ENCODE measurements at regions not wholly inside any gene's neighbourhood (a gene's known extent, or its start where the extent isn't known, plus 50 kb on each side); places are given as distances from the start of the nearest gene placed in this dataset.

DNA sequence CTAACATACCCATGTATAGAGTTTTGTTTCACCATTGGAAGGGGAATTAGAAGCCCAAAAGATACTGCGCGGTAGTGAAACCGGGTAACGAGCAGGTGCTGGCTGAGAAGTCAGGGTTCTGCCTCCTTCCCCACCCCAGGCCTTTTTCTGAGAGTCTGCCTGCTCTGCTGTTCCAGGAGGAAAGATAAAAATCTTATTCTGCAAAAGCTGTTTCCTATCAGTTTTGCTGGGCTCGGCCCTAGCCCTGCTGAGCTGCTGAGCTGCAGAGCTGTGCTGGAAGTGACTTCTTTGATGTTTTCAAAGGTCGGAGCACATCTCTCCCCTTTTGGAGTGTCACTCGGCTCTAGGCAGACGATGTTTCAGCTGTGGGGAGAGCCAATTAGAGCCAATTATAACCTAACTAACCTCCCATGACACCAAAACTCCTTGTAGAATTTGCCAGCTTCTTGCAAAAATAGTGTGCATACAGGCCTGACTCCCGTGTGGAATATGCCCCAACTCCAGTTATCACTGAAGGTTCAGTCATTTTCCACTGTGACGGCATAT lies 59.4 kb downstream of the SPATA19 start:
- POLR2A ChIA-PET, result no interaction called here
- DNase-seq (ENCODE audit: extremely low read depth in 1 of 4, low spot score in 3 of 4), result no peak
- H3K27ac ChIP-seq (ENCODE audit: extremely low read depth, low read depth, low read length), result no peak overlapping the region
- peaks cover 0 to 4% of the 10 kb centered on the region in 2 experiments; a peak in 1 of 5 replicates for H3K4me1 ChIP-seq (replicated peaks in 1 of 2; ENCODE audit: control insufficient read depth in 2 of 2, insufficient read depth in 2 of 2, low read length in 2 of 2)
- no peaks in the 10 kb centered on the region for H4K20me1 ChIP-seq (replicated peaks; ENCODE audit: control insufficient read depth, insufficient read depth, low read length)
- intact Hi-C loops (cut with micrococcal nuclease), result no loop called here
- H3K36me3 ChIP-seq (ENCODE audit: control insufficient read depth, insufficient read depth, low read length), result no peaks in the 10 kb centered on the region
- no peaks in the 10 kb centered on the region for H3K9me3 ChIP-seq (replicated peaks; ENCODE audit: control insufficient read depth, insufficient read depth, low read depth, low read length)
- TF ChIP-seq, protein P1, sequence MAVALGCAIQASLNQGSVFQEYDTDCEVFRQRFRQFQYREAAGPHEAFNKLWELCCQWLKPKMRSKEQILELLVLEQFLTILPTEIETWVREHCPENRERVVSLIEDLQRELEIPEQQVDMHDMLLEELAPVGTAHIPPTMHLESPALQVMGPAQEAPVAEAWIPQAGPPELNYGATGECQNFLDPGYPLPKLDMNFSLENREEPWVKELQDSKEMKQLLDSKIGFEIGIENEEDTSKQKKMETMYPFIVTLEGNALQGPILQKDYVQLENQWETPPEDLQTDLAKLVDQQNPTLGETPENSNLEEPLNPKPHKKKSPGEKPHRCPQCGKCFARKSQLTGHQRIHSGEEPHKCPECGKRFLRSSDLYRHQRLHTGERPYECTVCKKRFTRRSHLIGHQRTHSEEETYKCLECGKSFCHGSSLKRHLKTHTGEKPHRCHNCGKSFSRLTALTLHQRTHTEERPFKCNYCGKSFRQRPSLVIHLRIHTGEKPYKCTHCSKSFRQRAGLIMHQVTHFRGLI (CRISPR knock-in tag; IDR thresholded peaks at IDR 0.05), result no peak
- TF ChIP-seq PRMT5 (CRISPR knock-in tag; IDR thresholded peaks at IDR 0.05), result no peak
- no peak for TF ChIP-seq RBBP5 (IDR thresholded peaks at IDR 0.05; ENCODE audit: borderline replicate concordance, insufficient read depth, low read length, poor library complexity, severe bottlenecking)
- no peak for TF ChIP-seq GTF2A2 (tag; IDR thresholded peaks at IDR 0.05)
- no peak for TF ChIP-seq EHMT2 (IDR thresholded peaks at IDR 0.05)
- no peak for TF ChIP-seq ZFX (CRISPR knock-in tag; IDR thresholded peaks at IDR 0.05)
- no peak overlapping the region for H3K9ac ChIP-seq (ENCODE audit: insufficient read depth in 1 of 2, low read depth in 2 of 2, low read length in 2 of 2)
- ATAC-seq, result no peak
- in situ Hi-C loops (cut with MboI), result no loop called here
- H3K4me2 ChIP-seq (ENCODE audit: insufficient read depth, low read length), result no peak overlapping the region
- no peak for FAIRE-seq
- no peaks in the 10 kb centered on the region for H3K79me2 ChIP-seq (ENCODE audit: control insufficient read depth, insufficient read depth, low read length)
- H2AFZ ChIP-seq (ENCODE audit: low read depth, low read length), result no peak overlapping the region
- H3K9me1 ChIP-seq (ENCODE audit: control insufficient read depth, insufficient read depth, low read length), result no peaks in the 10 kb centered on the region
- H3K4me3 ChIP-seq, result no peak overlapping the region
- no peaks in the 10 kb centered on the region for H3K27me3 ChIP-seq (ENCODE audit: control insufficient read depth in 2 of 2, insufficient read depth in 2 of 2, low read length in 2 of 2)
- 7% methylated on average over 10 of the region's 10 CpGs for WGBS (ENCODE audit: insufficient coverage, low coverage, missing lambda C conversion rate)
- CTCF ChIA-PET (ENCODE audit: low intra/inter-chr PET ratio), result no interaction called here
- BruUV-seq (replicated peaks), result no TSS peak
